ENCODE measurements at regions not wholly inside any gene's neighbourhood (a gene's known extent, or its start where the extent isn't known, plus 50 kb on each side); places are given as distances from the start of the nearest gene placed in this dataset.

DNA sequence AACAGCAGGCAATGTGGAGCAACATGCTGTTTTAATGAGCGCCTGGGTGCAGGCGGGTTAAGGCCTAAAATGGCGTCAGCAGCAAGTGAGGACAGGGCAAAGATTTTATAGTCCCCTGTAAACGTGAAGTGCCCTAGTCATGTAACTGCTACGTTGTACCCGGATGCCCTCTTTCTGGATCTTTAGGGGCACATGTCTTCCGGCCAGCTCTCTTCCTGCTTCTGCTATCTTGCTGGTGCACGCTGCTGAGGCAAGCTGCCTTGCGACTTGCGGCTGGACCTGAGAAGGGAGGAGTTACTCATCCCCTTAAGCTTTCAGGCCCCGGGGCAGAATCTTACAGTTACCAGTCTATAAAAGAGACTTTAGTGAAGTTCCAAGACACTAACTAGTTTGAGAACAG is 303.6 kb upstream of the DACH1 start:
- H3K9me3 Mint-ChIP-seq (ENCODE audit: unreplicated experiment) = no peaks in the 10 kb centered on the region
- no peaks in the 10 kb centered on the region for H3K27me3 Mint-ChIP-seq (ENCODE audit: insufficient read depth, unreplicated experiment)
- intact Hi-C loops (cut with micrococcal nuclease) = no loop called here
- no peak overlapping the region for H3K27ac Mint-ChIP-seq (ENCODE audit: low read depth, unreplicated experiment)
- TF ChIP-seq, protein P1, sequence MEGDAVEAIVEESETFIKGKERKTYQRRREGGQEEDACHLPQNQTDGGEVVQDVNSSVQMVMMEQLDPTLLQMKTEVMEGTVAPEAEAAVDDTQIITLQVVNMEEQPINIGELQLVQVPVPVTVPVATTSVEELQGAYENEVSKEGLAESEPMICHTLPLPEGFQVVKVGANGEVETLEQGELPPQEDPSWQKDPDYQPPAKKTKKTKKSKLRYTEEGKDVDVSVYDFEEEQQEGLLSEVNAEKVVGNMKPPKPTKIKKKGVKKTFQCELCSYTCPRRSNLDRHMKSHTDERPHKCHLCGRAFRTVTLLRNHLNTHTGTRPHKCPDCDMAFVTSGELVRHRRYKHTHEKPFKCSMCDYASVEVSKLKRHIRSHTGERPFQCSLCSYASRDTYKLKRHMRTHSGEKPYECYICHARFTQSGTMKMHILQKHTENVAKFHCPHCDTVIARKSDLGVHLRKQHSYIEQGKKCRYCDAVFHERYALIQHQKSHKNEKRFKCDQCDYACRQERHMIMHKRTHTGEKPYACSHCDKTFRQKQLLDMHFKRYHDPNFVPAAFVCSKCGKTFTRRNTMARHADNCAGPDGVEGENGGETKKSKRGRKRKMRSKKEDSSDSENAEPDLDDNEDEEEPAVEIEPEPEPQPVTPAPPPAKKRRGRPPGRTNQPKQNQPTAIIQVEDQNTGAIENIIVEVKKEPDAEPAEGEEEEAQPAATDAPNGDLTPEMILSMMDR (IDR thresholded peaks at IDR 0.05; ENCODE audit: unreplicated experiment) = no peak
- DNase-seq (ENCODE audit: unreplicated experiment) = no peak
- BruUV-seq (replicated peaks) = no TSS peak
- H3K36me3 Mint-ChIP-seq (ENCODE audit: insufficient read depth, unreplicated experiment) = no peaks in the 10 kb centered on the region
- H3K4me1 Mint-ChIP-seq (ENCODE audit: insufficient read depth, unreplicated experiment) = peaks cover 10% of the 10 kb centered on the region
- POLR2A ChIA-PET = no interaction called here
- no peak overlapping the region for H3K4me3 Mint-ChIP-seq (ENCODE audit: unreplicated experiment)
- CTCF ChIA-PET = no interaction called here

DNA sequence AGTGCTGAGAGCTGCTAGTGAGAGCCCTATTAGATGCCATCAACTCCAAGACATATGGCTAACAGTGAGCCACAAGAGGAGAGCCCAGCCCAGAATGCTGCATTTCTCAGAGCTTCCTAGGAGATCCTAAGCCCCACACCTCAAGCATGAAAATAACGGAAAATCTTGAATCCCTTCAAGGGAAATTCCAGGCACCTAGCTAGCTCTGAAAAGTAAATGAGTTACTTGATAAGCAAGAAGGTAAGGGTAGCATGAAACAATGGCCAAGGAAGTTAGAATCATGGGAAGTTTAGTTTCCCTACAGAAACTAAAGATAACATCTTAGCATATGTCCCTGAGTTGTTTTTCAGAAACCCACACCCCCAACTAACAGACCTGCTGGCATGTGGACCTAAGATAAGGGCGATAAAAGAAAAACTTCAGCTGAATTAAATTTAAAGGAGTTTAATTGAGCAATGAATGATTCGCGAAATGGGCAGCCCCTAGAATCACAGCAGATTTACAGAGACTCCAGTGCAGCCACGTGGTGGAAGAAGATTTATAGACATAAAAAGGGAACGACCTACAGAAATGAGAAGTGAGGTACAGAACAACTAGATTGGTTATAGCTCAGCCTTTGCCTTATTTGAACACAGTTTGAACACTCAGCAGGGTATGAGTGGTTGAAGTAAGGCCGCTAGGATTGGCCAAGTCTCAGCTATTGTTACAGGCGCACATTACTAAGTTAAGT is 301.3 kb upstream of the DACH1 start:
- intact Hi-C loops (cut with micrococcal nuclease) = no loop called here
- Mint-ChIP-seq H3K27ac (ENCODE audit: low read depth, unreplicated experiment) (no peak overlapping the region), H3K27me3 (ENCODE audit: insufficient read depth, unreplicated experiment) (no peaks in the 10 kb centered on the region), H3K9me3 (ENCODE audit: unreplicated experiment) (no peaks in the 10 kb centered on the region), H3K36me3 (ENCODE audit: insufficient read depth, unreplicated experiment) (no peaks in the 10 kb centered on the region), H3K4me1 (ENCODE audit: insufficient read depth, unreplicated experiment) (peaks cover 11% of the 10 kb centered on the region), H3K4me3 (ENCODE audit: unreplicated experiment) (no peak overlapping the region)
- no TSS peak for BruUV-seq (replicated peaks)
- no peak for DNase-seq (ENCODE audit: unreplicated experiment)
- TF ChIP-seq, protein P1 (IDR thresholded peaks at IDR 0.05; ENCODE audit: unreplicated experiment) = no peak
- ChIA-PET CTCF (no interaction called here), POLR2A (no interaction called here)

DNA sequence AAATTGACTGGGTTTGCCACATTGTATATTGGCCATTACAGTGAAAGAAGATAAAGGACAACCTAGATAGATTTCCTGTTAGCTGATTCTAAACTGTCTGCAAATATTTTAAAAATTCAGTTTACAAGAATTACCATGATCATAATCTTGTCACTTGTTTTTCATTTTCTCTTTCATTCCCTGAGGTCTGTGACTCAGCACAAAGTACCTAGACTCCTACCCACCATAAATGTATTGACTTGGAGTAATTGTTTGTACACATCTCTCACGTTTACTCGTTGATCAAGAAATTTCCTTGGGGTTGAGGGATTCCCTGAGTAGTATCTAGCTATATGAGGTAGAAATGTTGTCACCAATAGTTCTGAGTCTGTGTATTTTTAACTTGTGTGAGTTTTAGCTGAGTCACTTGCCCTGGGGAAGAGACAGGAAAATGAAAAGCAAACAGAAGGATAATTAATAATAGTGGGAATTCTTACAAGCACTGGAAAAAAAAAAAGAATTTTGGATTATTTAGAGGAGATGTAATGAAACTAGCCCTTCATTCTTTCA is 299.2 kb upstream of the DACH1 start:
- BruUV-seq (replicated peaks) = no TSS peak
- ChIA-PET CTCF (interaction anchor here (0.6 to 1.5 kb wide), 3 partner anchors 8 to 130 kb away, joined by 3 read pairs; no protein-coding TSS in a partner anchor), POLR2A (no interaction called here)
- H3K27me3 Mint-ChIP-seq (ENCODE audit: insufficient read depth, unreplicated experiment) = no peaks in the 10 kb centered on the region
- H3K27ac Mint-ChIP-seq (ENCODE audit: low read depth, unreplicated experiment) = no peak overlapping the region
- no peaks in the 10 kb centered on the region for H3K36me3 Mint-ChIP-seq (ENCODE audit: insufficient read depth, unreplicated experiment)
- DNase-seq (ENCODE audit: unreplicated experiment) = no peak
- no peak overlapping the region for H3K4me3 Mint-ChIP-seq (ENCODE audit: unreplicated experiment)
- TF ChIP-seq, protein P1 (IDR thresholded peaks at IDR 0.05; ENCODE audit: unreplicated experiment) = no peak
- no peaks in the 10 kb centered on the region for H3K9me3 Mint-ChIP-seq (ENCODE audit: unreplicated experiment)
- peaks cover 11% of the 10 kb centered on the region for H3K4me1 Mint-ChIP-seq (ENCODE audit: insufficient read depth, unreplicated experiment)
- intact Hi-C loops (cut with micrococcal nuclease) = no loop called here

GRCh38 chr13:72165276-72165675 is 298.3 kb upstream of the DACH1 start:
- no peaks in the 10 kb centered on the region for H3K36me3 Mint-ChIP-seq (ENCODE audit: insufficient read depth, unreplicated experiment)
- no peak for DNase-seq (ENCODE audit: unreplicated experiment)
- intact Hi-C loops (cut with micrococcal nuclease) = no loop called here
- POLR2A ChIA-PET = no interaction called here
- H3K27ac Mint-ChIP-seq (ENCODE audit: low read depth, unreplicated experiment) = no peak overlapping the region
- H3K4me1 Mint-ChIP-seq (ENCODE audit: insufficient read depth, unreplicated experiment) = peaks cover 11% of the 10 kb centered on the region
- no TSS peak for BruUV-seq (replicated peaks)
- H3K27me3 Mint-ChIP-seq (ENCODE audit: insufficient read depth, unreplicated experiment) = no peaks in the 10 kb centered on the region
- H3K9me3 Mint-ChIP-seq (ENCODE audit: unreplicated experiment) = no peaks in the 10 kb centered on the region
- TF ChIP-seq, protein P1 (IDR thresholded peaks at IDR 0.05; ENCODE audit: unreplicated experiment) = no peak
- CTCF ChIA-PET = interaction anchor here (0.7 kb wide), 1 partner anchor 9 kb away, joined by 3 read pairs; no protein-coding TSS in a partner anchor
- H3K4me3 Mint-ChIP-seq (ENCODE audit: unreplicated experiment) = no peak overlapping the region

All from MCF 10A (cell line).